Panc1 (cell line): ENCODE measurements at regions not wholly inside any gene's neighbourhood (a gene's known extent, or its start where the extent isn't known, plus 50 kb on each side); places are given as distances from the start of the nearest gene placed in this dataset.

Source experiments
- CTCF ChIP-seq: fragments of 450-650 bp; IDR thresholded peaks from 2 replicates; pipeline ENCODE4 v1.5.1; 2017; ENCODE audit warnings: mild to moderate bottlenecking
- POLR2AphosphoS5 ChIP-seq: IDR thresholded peaks from 2 replicates; pipeline ENCODE4 v1.6.1; 2012; ENCODE audit warnings: mild to moderate bottlenecking, low read depth, low read length, moderate library complexity
- REST ChIP-seq, 2 experiments: IDR thresholded peaks; 2 replicates each; pipeline ENCODE4 v1.6.1; 2011 to 2012; ENCODE audit warnings: low read depth in 2 of 2, control low read depth in 1 of 2, low read length in 1 of 2, mild to moderate bottlenecking in 1 of 2, moderate library complexity in 1 of 2; ENCODE audit not compliant: insufficient read depth in 1 of 2
- SIN3A ChIP-seq: IDR thresholded peaks from 2 replicates; pipeline ENCODE4 v1.6.1; 2012; ENCODE audit warnings: low read depth, mild to moderate bottlenecking, low read length, moderate library complexity, borderline replicate concordance; ENCODE audit not compliant: insufficient read depth
- TCF7L2 ChIP-seq: IDR thresholded peaks from 2 replicates; pipeline ENCODE4 v1.6.1; 2011; ENCODE audit warnings: mild to moderate bottlenecking, low read depth, low read length, inconsistent platforms

- TF ChIP-seq CTCF (no peak), POLR2AphosphoS5 (no peak), SIN3A (no peak), REST (IDR thresholded peaks at IDR 0.05; ENCODE audit: insufficient read depth in 1 of 2, low read depth in 2 of 2, low read length in 1 of 2) (no peak), TCF7L2 (no peak)
Observed at GRCh38 chr1:13908128-13908527, 208.1 kb downstream of the PRDM2 start.
